ENCODE measurements at regions not wholly inside any gene's neighbourhood (a gene's known extent, or its start where the extent isn't known, plus 50 kb on each side); places are given as distances from the start of the nearest gene placed in this dataset.

GRCh38 chr16:6835941-6836340 is 496.7 kb upstream of the RBFOX1 start:
- TF ChIP-seq CREB1 (IDR thresholded peaks at IDR 0.05; ENCODE audit: low read depth) (no peak), CEBPB (IDR thresholded peaks at IDR 0.05) (no peak), NFIC (IDR thresholded peaks at IDR 0.05) (no peak), USF1 (IDR thresholded peaks at IDR 0.05) (no peak), EP300 (IDR thresholded peaks at IDR 0.05; ENCODE audit: borderline replicate concordance) (no peak), YY1 (IDR thresholded peaks at IDR 0.05; ENCODE audit: low read depth) (no peak)

GRCh38 chr16:6835516-6835915 is 497.1 kb upstream of the RBFOX1 start:
- TF ChIP-seq FOXM1 (IDR thresholded peaks at IDR 0.05; ENCODE audit: borderline replicate concordance, low read depth) = no peak
- no peak for TF ChIP-seq TEAD4 (IDR thresholded peaks at IDR 0.05)
- TF ChIP-seq EGR1 (IDR thresholded peaks at IDR 0.05) = no peak
- TF ChIP-seq YY1 (IDR thresholded peaks at IDR 0.05; ENCODE audit: low read depth) = no peak
- TF ChIP-seq TCF12 (IDR thresholded peaks at IDR 0.05; ENCODE audit: low read depth) = no peak
- no peak for TF ChIP-seq TAF1 (IDR thresholded peaks at IDR 0.05; ENCODE audit: low read depth)
- TF ChIP-seq USF1 (IDR thresholded peaks at IDR 0.05) = no peak
- TF ChIP-seq ZBTB7A (IDR thresholded peaks at IDR 0.05; ENCODE audit: low read depth) = no peak
- no peak for TF ChIP-seq EP300 (IDR thresholded peaks at IDR 0.05; ENCODE audit: borderline replicate concordance)

- no peak for TF ChIP-seq YY1 (IDR thresholded peaks at IDR 0.05; ENCODE audit: low read depth)
- TF ChIP-seq CREB1 (IDR thresholded peaks at IDR 0.05; ENCODE audit: low read depth) = no peak
- no peak for TF ChIP-seq RAD21 (IDR thresholded peaks at IDR 0.05; ENCODE audit: low read depth)
- no peak for TF ChIP-seq EP300 (IDR thresholded peaks at IDR 0.05; ENCODE audit: borderline replicate concordance)
- TF ChIP-seq FOXM1 (IDR thresholded peaks at IDR 0.05; ENCODE audit: borderline replicate concordance, low read depth) = no peak
- TF ChIP-seq USF1 (IDR thresholded peaks at IDR 0.05) = no peak
- no peak for TF ChIP-seq EGR1 (IDR thresholded peaks at IDR 0.05)
- TF ChIP-seq TAF1 (IDR thresholded peaks at IDR 0.05; ENCODE audit: low read depth) = no peak
- no peak for TF ChIP-seq REST (IDR thresholded peaks at IDR 0.05; ENCODE audit: low read depth)
- no peak for TF ChIP-seq TEAD4 (IDR thresholded peaks at IDR 0.05)
- no peak for TF ChIP-seq ZBTB7A (IDR thresholded peaks at IDR 0.05; ENCODE audit: low read depth)
- no peak for TF ChIP-seq MAX (IDR thresholded peaks at IDR 0.05)
- TF ChIP-seq CEBPB (IDR thresholded peaks at IDR 0.05) = no peak
- no peak for TF ChIP-seq TCF12 (IDR thresholded peaks at IDR 0.05; ENCODE audit: low read depth)
- no peak for TF ChIP-seq NFIC (IDR thresholded peaks at IDR 0.05)
Observed at GRCh38 chr16:6828690-6829089, 504.0 kb upstream of the RBFOX1 start.

GRCh38 chr16:6827931-6828330 is 504.7 kb upstream of the RBFOX1 start:
- no peak for TF ChIP-seq USF1 (IDR thresholded peaks at IDR 0.05)
- no peak for TF ChIP-seq EGR1 (IDR thresholded peaks at IDR 0.05)
- no peak for TF ChIP-seq TCF12 (IDR thresholded peaks at IDR 0.05; ENCODE audit: low read depth)
- no peak for TF ChIP-seq TEAD4 (IDR thresholded peaks at IDR 0.05)
- TF ChIP-seq ZBTB7A (IDR thresholded peaks at IDR 0.05; ENCODE audit: low read depth) = no peak
- no peak for TF ChIP-seq RAD21 (IDR thresholded peaks at IDR 0.05; ENCODE audit: low read depth)
- no peak for TF ChIP-seq FOXM1 (IDR thresholded peaks at IDR 0.05; ENCODE audit: borderline replicate concordance, low read depth)
- no peak for TF ChIP-seq CREB1 (IDR thresholded peaks at IDR 0.05; ENCODE audit: low read depth)
- TF ChIP-seq CEBPB (IDR thresholded peaks at IDR 0.05) = no peak
- TF ChIP-seq EP300 (IDR thresholded peaks at IDR 0.05; ENCODE audit: borderline replicate concordance) = no peak
- TF ChIP-seq NFIC (IDR thresholded peaks at IDR 0.05) = no peak
- no peak for TF ChIP-seq YY1 (IDR thresholded peaks at IDR 0.05; ENCODE audit: low read depth)
- no peak for TF ChIP-seq REST (IDR thresholded peaks at IDR 0.05; ENCODE audit: low read depth)
- TF ChIP-seq MAX (IDR thresholded peaks at IDR 0.05) = no peak
- no peak for TF ChIP-seq TAF1 (IDR thresholded peaks at IDR 0.05; ENCODE audit: low read depth)

GRCh38 chr16:6827267-6827666 is 505.4 kb upstream of the RBFOX1 start:
- TF ChIP-seq FOXM1 (IDR thresholded peaks at IDR 0.05; ENCODE audit: borderline replicate concordance, low read depth) (no peak), TEAD4 (IDR thresholded peaks at IDR 0.05) (no peak), TAF1 (IDR thresholded peaks at IDR 0.05; ENCODE audit: low read depth) (no peak), USF1 (IDR thresholded peaks at IDR 0.05) (no peak), CEBPB (IDR thresholded peaks at IDR 0.05) (no peak), MAX (IDR thresholded peaks at IDR 0.05) (no peak), YY1 (IDR thresholded peaks at IDR 0.05; ENCODE audit: low read depth) (no peak), CREB1 (IDR thresholded peaks at IDR 0.05; ENCODE audit: low read depth) (no peak), EGR1 (IDR thresholded peaks at IDR 0.05) (no peak), EP300 (IDR thresholded peaks at IDR 0.05; ENCODE audit: borderline replicate concordance) (no peak), TCF12 (IDR thresholded peaks at IDR 0.05; ENCODE audit: low read depth) (no peak), RAD21 (IDR thresholded peaks at IDR 0.05; ENCODE audit: low read depth) (no peak), ZBTB7A (IDR thresholded peaks at IDR 0.05; ENCODE audit: low read depth) (no peak), REST (IDR thresholded peaks at IDR 0.05; ENCODE audit: low read depth) (no peak)

All from Ishikawa (cell line).